H1 (cell line): ENCODE measurements at regions not wholly inside any gene's neighbourhood (a gene's known extent, or its start where the extent isn't known, plus 50 kb on each side); places are given as distances from the start of the nearest gene placed in this dataset.

Experiments
- EP300 ChIP-seq, 2 experiments: IDR thresholded peaks; 1 replicate in 1 of 2; 2 replicates in 1 of 2; pipeline ENCODE4 v1.6.1; 2011 to 2012; ENCODE audit warnings: low read depth in 2 of 2, low read length in 2 of 2, mild to moderate bottlenecking in 2 of 2, borderline replicate concordance in 1 of 2, inconsistent platforms in 1 of 2, moderate library complexity in 1 of 2
- GABPA ChIP-seq: IDR thresholded peaks from 2 replicates; pipeline ENCODE4 v1.6.1; 2011; ENCODE audit warnings: mild to moderate bottlenecking, low read length, moderate library complexity, borderline replicate concordance; ENCODE audit not compliant: insufficient read depth
- POLR2AphosphoS5 ChIP-seq: IDR thresholded peaks from 2 replicates; pipeline ENCODE4 v1.6.1; 2011; ENCODE audit warnings: low read depth, low read length
- SP4 ChIP-seq: IDR thresholded peaks from 2 replicates; pipeline ENCODE4 v1.6.1; 2012; ENCODE audit warnings: low read length, inconsistent platforms
- TF ChIP-seq, protein P1 (sequence below): fragments of 300-600 bp; sonication (generic); IDR thresholded peaks from 2 replicates; pipeline ENCODE4 v1.7.1; 2012; ENCODE audit warnings: low read length, moderate library complexity, mild to moderate bottlenecking, inconsistent platforms; ENCODE audit not compliant: insufficient replicate concordance

DNA sequence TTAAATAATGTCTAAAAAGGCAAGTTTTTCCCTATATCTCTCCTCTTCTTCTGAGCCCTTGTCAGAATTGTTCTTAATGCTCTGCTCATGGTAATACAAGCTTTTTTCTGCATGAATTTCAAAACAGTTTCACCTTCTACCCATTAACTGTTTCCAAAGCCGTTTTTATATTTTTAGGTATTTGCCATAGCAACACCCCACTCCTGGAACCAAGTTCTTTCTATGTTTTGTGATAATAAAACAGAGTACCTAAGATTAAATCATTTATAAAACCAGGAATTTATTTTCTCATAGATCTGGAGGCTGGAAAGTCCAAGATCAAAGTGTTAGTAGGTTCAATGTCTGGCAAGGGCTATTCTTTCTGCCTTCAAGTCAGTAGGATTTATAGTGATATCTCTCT, 497.4 kb downstream of the ETS1 start (continued):
- TF ChIP-seq, protein P1, sequence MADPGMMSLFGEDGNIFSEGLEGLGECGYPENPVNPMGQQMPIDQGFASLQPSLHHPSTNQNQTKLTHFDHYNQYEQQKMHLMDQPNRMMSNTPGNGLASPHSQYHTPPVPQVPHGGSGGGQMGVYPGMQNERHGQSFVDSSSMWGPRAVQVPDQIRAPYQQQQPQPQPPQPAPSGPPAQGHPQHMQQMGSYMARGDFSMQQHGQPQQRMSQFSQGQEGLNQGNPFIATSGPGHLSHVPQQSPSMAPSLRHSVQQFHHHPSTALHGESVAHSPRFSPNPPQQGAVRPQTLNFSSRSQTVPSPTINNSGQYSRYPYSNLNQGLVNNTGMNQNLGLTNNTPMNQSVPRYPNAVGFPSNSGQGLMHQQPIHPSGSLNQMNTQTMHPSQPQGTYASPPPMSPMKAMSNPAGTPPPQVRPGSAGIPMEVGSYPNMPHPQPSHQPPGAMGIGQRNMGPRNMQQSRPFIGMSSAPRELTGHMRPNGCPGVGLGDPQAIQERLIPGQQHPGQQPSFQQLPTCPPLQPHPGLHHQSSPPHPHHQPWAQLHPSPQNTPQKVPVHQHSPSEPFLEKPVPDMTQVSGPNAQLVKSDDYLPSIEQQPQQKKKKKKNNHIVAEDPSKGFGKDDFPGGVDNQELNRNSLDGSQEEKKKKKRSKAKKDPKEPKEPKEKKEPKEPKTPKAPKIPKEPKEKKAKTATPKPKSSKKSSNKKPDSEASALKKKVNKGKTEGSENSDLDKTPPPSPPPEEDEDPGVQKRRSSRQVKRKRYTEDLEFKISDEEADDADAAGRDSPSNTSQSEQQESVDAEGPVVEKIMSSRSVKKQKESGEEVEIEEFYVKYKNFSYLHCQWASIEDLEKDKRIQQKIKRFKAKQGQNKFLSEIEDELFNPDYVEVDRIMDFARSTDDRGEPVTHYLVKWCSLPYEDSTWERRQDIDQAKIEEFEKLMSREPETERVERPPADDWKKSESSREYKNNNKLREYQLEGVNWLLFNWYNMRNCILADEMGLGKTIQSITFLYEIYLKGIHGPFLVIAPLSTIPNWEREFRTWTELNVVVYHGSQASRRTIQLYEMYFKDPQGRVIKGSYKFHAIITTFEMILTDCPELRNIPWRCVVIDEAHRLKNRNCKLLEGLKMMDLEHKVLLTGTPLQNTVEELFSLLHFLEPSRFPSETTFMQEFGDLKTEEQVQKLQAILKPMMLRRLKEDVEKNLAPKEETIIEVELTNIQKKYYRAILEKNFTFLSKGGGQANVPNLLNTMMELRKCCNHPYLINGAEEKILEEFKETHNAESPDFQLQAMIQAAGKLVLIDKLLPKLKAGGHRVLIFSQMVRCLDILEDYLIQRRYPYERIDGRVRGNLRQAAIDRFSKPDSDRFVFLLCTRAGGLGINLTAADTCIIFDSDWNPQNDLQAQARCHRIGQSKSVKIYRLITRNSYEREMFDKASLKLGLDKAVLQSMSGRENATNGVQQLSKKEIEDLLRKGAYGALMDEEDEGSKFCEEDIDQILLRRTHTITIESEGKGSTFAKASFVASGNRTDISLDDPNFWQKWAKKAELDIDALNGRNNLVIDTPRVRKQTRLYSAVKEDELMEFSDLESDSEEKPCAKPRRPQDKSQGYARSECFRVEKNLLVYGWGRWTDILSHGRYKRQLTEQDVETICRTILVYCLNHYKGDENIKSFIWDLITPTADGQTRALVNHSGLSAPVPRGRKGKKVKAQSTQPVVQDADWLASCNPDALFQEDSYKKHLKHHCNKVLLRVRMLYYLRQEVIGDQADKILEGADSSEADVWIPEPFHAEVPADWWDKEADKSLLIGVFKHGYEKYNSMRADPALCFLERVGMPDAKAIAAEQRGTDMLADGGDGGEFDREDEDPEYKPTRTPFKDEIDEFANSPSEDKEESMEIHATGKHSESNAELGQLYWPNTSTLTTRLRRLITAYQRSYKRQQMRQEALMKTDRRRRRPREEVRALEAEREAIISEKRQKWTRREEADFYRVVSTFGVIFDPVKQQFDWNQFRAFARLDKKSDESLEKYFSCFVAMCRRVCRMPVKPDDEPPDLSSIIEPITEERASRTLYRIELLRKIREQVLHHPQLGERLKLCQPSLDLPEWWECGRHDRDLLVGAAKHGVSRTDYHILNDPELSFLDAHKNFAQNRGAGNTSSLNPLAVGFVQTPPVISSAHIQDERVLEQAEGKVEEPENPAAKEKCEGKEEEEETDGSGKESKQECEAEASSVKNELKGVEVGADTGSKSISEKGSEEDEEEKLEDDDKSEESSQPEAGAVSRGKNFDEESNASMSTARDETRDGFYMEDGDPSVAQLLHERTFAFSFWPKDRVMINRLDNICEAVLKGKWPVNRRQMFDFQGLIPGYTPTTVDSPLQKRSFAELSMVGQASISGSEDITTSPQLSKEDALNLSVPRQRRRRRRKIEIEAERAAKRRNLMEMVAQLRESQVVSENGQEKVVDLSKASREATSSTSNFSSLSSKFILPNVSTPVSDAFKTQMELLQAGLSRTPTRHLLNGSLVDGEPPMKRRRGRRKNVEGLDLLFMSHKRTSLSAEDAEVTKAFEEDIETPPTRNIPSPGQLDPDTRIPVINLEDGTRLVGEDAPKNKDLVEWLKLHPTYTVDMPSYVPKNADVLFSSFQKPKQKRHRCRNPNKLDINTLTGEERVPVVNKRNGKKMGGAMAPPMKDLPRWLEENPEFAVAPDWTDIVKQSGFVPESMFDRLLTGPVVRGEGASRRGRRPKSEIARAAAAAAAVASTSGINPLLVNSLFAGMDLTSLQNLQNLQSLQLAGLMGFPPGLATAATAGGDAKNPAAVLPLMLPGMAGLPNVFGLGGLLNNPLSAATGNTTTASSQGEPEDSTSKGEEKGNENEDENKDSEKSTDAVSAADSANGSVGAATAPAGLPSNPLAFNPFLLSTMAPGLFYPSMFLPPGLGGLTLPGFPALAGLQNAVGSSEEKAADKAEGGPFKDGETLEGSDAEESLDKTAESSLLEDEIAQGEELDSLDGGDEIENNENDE: no peak
- TF ChIP-seq EP300 (IDR thresholded peaks at IDR 0.05; ENCODE audit: borderline replicate concordance in 1 of 2, low read depth in 2 of 2, low read length in 2 of 2): no peak
- no peak for TF ChIP-seq GABPA
- no peak for TF ChIP-seq SP4
- TF ChIP-seq POLR2AphosphoS5: no peak
- TF ChIP-seq, all 59 proteins: peak for 0
